Chondrocyte (in vitro differentiated cells): ENCODE measurements at regions not wholly inside any gene's neighbourhood (a gene's known extent, or its start where the extent isn't known, plus 50 kb on each side); places are given as distances from the start of the nearest gene placed in this dataset.

Source experiments
- DNase-seq: peaks from one replicate; pipeline ENCODE4 v3.0.0; 2021; ENCODE audit warnings: mixed read lengths, low spot score
- H3K27ac Mint-ChIP-seq: one replicate; pipeline ENCODE4 v1.8.0; 2021; ENCODE audit warnings: mild to moderate bottlenecking, moderate library complexity, mixed read lengths; ENCODE audit not compliant: unreplicated experiment
- H3K27me3 Mint-ChIP-seq: 2 replicates; pipeline ENCODE4 v1.8.0; 2021; ENCODE audit warnings: low read depth, mixed read lengths
- H3K36me3 Mint-ChIP-seq: 2 replicates; pipeline ENCODE4 v1.8.0; 2021; ENCODE audit warnings: low read depth, mixed read lengths
- H3K4me1 Mint-ChIP-seq: 2 replicates; pipeline ENCODE4 v1.8.0; 2021; ENCODE audit warnings: low read depth, mild to moderate bottlenecking, mixed read lengths
- H3K4me3 Mint-ChIP-seq: one replicate; pipeline ENCODE4 v1.8.0; 2021; ENCODE audit warnings: mild to moderate bottlenecking, moderate library complexity, mixed read lengths; ENCODE audit not compliant: unreplicated experiment
- H3K9me3 Mint-ChIP-seq: 2 replicates; pipeline ENCODE4 v1.8.0; 2021; ENCODE audit warnings: low read depth, mixed read lengths
- CTCF ChIP-seq: fragments of 200-600 bp; sonication (generic); IDR thresholded peaks from 2 replicates; pipeline ENCODE4 v1.5.0; 2021; ENCODE audit warnings: antibody characterized with exemption, mild to moderate bottlenecking, moderate library complexity

GRCh38 chr2:193382583-193382982, 1187.8 kb upstream of the TMEFF2 start:
- H3K27ac Mint-ChIP-seq: no peak overlapping the region
- no peaks in the 10 kb centered on the region for H3K9me3 Mint-ChIP-seq
- DNase-seq: no peak
- TF ChIP-seq CTCF: no peak
- no peaks in the 10 kb centered on the region for H3K27me3 Mint-ChIP-seq
- H3K4me3 Mint-ChIP-seq: no peak overlapping the region
- no peaks in the 10 kb centered on the region for H3K36me3 Mint-ChIP-seq
- no peaks in the 10 kb centered on the region for H3K4me1 Mint-ChIP-seq

DNA sequence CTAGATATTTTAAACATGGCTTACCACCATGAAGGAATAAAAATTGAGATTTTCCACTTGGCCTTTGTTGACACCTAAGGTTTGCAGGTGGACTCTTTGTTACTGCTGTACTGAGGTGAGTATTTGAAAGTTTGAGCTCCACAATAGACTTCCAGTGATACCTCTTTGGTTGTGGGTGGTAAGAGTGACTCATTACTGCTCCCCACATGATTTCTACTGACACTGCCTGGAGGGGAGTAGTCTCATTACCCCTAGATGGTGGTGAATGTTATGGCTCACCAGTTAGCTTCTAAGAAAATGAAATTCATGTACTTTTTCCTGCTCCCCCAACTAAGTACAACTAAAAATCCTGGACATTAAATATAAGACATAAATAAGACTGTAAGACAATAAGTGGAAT, 1183.1 kb upstream of the TMEFF2 start:
- H3K27me3 Mint-ChIP-seq: no peaks in the 10 kb centered on the region
- H3K9me3 Mint-ChIP-seq: no peaks in the 10 kb centered on the region
- TF ChIP-seq CTCF: no peak
- no peak overlapping the region for H3K27ac Mint-ChIP-seq
- no peak overlapping the region for H3K4me3 Mint-ChIP-seq
- no peaks in the 10 kb centered on the region for H3K4me1 Mint-ChIP-seq
- no peaks in the 10 kb centered on the region for H3K36me3 Mint-ChIP-seq
- no peak for DNase-seq

DNA sequence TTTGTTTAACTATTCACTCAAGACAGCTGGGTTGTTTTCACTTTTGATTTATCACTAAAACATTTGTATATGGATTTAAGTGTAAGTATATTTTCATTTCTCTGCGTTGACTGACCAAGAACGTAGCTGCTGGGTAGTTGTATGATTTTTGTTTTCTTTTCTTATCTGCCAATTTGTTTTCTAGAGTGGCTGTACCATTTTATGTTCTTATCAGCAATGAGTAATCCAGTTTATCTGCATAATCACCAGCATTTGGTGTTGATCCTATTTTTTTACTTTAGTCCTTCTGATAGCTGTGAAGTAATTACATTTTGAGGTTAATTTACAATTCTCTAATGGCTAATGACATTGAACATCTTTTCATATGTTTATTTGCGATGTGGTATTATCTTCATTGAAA, 1178.4 kb upstream of the TMEFF2 start:
- Mint-ChIP-seq H3K36me3 (no peaks in the 10 kb centered on the region), H3K9me3 (no peaks in the 10 kb centered on the region), H3K4me1 (no peaks in the 10 kb centered on the region), H3K27me3 (no peaks in the 10 kb centered on the region), H3K4me3 (no peak overlapping the region), H3K27ac (no peak overlapping the region)
- no peak for TF ChIP-seq CTCF
- no peak for DNase-seq

GRCh38 chr2:193371200-193371599, 1176.5 kb upstream of the TMEFF2 start:
- H3K4me1 Mint-ChIP-seq: no peaks in the 10 kb centered on the region
- H3K27ac Mint-ChIP-seq: no peak overlapping the region
- no peak for DNase-seq
- H3K9me3 Mint-ChIP-seq: no peaks in the 10 kb centered on the region
- no peaks in the 10 kb centered on the region for H3K27me3 Mint-ChIP-seq
- H3K36me3 Mint-ChIP-seq: no peaks in the 10 kb centered on the region
- TF ChIP-seq CTCF: no peak
- no peak overlapping the region for H3K4me3 Mint-ChIP-seq

- no peaks in the 10 kb centered on the region for H3K4me1 Mint-ChIP-seq
- H3K27me3 Mint-ChIP-seq: peaks cover 2% of the 10 kb centered on the region
- DNase-seq: no peak
- H3K9me3 Mint-ChIP-seq: no peaks in the 10 kb centered on the region
- H3K27ac Mint-ChIP-seq: no peak overlapping the region
- no peaks in the 10 kb centered on the region for H3K36me3 Mint-ChIP-seq
- no peak overlapping the region for H3K4me3 Mint-ChIP-seq
- no peak for TF ChIP-seq CTCF
Measured at GRCh38 chr2:193368615-193369014, 1173.9 kb upstream of the TMEFF2 start.
